Muscle layer of colon (tissue), 2 donors: ENCODE measurements at regions not wholly inside any gene's neighbourhood (a gene's known extent, or its start where the extent isn't known, plus 50 kb on each side); places are given as distances from the start of the nearest gene placed in this dataset.
"Not testable (repeated sequence)": the region's sequence is repeated elsewhere in the genome, so short reads cannot be mapped to it uniquely, and the experiment has no call there.

Experiments
- H3K27ac ChIP-seq: one replicate; pipeline ENCODE4 v1.7.0; 2013; ENCODE audit warnings: low read depth, mild to moderate bottlenecking, low read length, moderate library complexity
- H3K27me3 ChIP-seq, 2 donors: one replicate each; pipeline ENCODE4 v1.7.0; 2013; ENCODE audit warnings: low read length in 2 of 2, mild to moderate bottlenecking in 2 of 2; ENCODE audit not compliant: insufficient read depth in 2 of 2, control insufficient read depth in 1 of 2
- H3K36me3 ChIP-seq: one replicate; pipeline ENCODE4 v1.7.0; 2013; ENCODE audit warnings: mild to moderate bottlenecking, low read length; ENCODE audit not compliant: insufficient read depth
- H3K4me1 ChIP-seq: one replicate; pipeline ENCODE4 v1.7.0; 2013; ENCODE audit warnings: mild to moderate bottlenecking, low read length; ENCODE audit not compliant: insufficient read depth
- H3K4me3 ChIP-seq, 2 donors: one replicate each; pipeline ENCODE4 v1.7.0; 2013; ENCODE audit warnings: low read length in 2 of 2, low read depth in 1 of 2, mild to moderate bottlenecking in 1 of 2, moderate library complexity in 1 of 2
- H3K9ac ChIP-seq: one replicate; pipeline ENCODE4 v1.7.0; 2013; ENCODE audit warnings: low read length
- H3K9me3 ChIP-seq: one replicate; pipeline ENCODE4 v1.7.0; 2013; ENCODE audit warnings: mild to moderate bottlenecking, low read length
- donor health status: abdominal sarcoma.
- donor health status: Adenocarcinoma of cecum.

DNA sequence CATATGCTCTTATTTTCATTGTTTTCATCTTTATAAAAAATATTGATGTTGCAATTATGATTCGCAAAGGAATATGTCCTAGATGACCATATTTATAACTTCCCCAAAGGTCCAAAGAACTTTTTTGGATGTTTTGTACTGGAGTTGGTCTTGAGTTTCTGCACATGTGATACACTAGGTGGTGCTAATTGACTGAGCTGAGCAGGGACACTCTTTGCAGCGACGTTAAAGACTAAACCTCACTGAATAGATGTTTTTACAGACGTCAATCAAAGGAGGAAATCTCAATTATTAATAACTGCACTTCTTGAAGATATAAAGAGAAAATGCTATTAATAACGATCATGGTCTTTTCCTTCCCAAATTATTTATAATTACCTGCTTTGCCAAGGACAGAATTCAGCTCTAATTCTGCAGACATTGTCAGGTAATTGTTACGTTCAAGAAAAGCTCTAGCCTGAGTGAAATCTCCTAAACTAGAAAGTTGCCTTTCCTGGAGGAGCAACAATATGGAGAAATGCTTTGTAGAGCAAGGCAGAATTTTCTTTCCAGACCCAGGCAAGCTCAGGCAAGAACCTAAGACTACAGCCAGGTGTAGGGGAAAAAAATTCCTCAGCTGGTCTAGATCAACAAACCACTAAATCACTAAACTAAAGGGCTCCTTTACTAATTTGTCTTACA, 119.3 kb upstream of the RBBP8 start:
- H3K4me1 ChIP-seq: no peaks in the 10 kb centered on the region
- H3K9me3 ChIP-seq: no peaks in the 10 kb centered on the region
- H3K36me3 ChIP-seq: no peaks in the 10 kb centered on the region
- no peak overlapping the region for H3K9ac ChIP-seq
- H3K4me3 ChIP-seq: no peak overlapping the region
- H3K27me3 ChIP-seq: no peaks in the 10 kb centered on the region
- no peak overlapping the region for H3K27ac ChIP-seq

DNA sequence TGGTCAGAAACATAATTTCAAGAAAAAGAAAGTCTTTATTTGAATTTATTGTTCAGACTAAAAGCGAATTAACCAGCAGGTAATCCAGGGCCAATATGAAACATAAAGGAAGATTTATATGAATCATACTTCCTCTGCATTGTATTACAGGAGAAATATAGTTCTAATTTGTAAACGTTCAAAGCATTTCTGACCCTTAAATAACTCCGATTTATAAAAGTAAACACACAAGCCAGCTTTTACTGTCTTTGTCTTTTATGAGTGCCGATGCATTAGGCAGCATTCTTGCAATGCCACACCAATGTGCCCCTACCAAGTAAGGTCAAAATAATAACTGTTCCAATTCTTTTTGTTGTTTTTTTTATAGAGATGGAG, 118.8 kb upstream of the RBBP8 start:
- H3K27ac ChIP-seq: no peak overlapping the region

DNA sequence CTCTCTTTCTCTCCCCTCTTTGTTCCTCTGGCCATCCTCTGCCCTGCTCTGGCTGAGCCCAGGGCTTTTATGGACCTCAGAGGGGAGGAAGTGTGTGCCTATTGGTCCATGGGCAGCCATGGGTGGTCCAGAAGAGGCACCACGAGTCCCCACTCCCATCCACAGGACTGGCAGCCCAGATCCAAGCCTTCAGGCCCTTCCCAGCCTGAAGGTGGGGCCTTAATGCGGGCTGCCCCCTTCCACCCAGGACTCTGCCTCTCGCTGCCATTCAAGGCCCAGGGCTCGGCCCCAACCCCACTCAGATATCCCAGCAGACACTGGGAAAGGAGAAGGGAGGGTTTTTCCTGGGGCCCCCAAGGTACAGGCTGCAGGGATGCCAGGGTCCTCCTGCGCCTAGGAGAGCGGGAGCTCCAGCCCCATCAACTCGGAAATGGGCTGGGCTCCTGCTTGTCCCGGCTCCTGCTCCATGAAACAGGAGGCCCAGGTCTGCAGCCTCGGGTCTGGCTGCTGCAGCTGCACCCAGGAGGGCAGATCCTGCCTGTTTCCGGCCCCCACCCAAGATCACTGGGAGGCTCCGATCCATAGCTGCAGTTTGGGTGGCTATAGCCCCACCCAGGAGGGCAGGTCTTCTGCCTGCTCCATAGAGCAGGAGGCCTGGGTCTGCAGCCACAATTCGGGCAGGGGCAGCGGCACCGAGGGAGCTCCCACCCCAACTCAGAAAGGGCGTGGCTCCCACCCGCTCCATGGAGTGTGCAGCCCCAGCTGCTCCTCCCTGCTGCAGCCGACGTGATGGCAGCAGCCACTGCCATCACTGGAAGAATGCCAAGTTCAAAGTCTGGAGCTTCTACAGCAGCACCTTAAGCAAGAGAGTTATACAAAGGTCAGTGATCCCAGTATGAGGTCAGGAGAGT, 116.6 kb upstream of the RBBP8 start:
- Histone ChIP-seq H3K27me3 (no peaks in the 10 kb centered on the region), H3K36me3 (no peaks in the 10 kb centered on the region), H3K9me3 (no peaks in the 10 kb centered on the region), H3K4me1 (no peaks in the 10 kb centered on the region), H3K9ac (no peak overlapping the region), H3K4me3 (no peak overlapping the region), H3K27ac (no peak overlapping the region)

More for the DNA sequence above, 118.8 kb upstream of the RBBP8 start:
- no peaks in the 10 kb centered on the region for H3K36me3 ChIP-seq
- H3K9me3 ChIP-seq: no peaks in the 10 kb centered on the region
- no peak overlapping the region for H3K4me3 ChIP-seq
- H3K27me3 ChIP-seq: no peaks in the 10 kb centered on the region
- no peak overlapping the region for H3K9ac ChIP-seq
- H3K4me1 ChIP-seq: no peaks in the 10 kb centered on the region

DNA sequence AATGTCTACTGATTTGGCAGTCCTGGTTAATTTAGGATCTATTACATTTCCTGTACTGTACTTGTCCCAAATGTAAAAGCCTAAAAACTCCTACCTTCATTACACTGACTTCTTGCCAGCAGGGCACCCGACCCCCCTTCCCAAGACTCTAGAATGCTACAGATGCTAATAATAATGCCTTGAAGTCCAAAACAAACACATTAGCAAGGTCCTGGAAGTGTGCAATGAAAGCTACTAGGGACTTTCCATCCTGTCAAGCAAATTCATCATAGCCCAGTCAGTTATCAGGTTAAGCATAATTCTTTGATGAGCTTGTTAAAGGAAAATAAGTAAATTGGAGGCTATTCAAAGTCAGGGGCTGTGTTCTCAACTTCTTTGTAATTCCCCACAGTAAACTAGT, 115.3 kb upstream of the RBBP8 start:
- Histone ChIP-seq H3K4me1 (no peaks in the 10 kb centered on the region), H3K27ac (no peak overlapping the region), H3K27me3 (no peaks in the 10 kb centered on the region), H3K9me3 (no peaks in the 10 kb centered on the region), H3K4me3 (no peak overlapping the region), H3K36me3 (no peaks in the 10 kb centered on the region), H3K9ac (no peak overlapping the region)

DNA sequence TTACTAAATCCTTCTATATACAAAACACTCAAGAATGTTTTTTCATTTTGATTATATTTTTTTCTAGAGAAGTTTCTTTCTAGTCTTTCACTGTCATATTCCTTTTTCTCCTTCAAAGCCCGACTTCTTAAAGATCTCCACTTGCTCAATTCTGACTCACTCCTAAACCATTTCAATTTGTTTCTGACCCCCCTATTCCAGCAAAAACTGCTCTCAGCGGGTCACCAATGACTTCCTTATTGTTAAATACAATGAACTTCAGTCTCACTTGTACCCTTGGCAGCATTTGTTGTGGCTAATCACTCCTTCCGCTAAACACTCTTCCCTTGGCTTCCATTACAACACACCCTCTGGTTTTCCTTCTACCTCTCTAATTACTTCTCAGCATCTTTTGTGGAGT, 111.1 kb upstream of the RBBP8 start:
- no peak overlapping the region for H3K4me3 ChIP-seq
- no peak overlapping the region for H3K9ac ChIP-seq
- no peaks in the 10 kb centered on the region for H3K27me3 ChIP-seq
- no peaks in the 10 kb centered on the region for H3K9me3 ChIP-seq
- no peaks in the 10 kb centered on the region for H3K4me1 ChIP-seq
- no peak overlapping the region for H3K27ac ChIP-seq
- H3K36me3 ChIP-seq: no peaks in the 10 kb centered on the region

DNA sequence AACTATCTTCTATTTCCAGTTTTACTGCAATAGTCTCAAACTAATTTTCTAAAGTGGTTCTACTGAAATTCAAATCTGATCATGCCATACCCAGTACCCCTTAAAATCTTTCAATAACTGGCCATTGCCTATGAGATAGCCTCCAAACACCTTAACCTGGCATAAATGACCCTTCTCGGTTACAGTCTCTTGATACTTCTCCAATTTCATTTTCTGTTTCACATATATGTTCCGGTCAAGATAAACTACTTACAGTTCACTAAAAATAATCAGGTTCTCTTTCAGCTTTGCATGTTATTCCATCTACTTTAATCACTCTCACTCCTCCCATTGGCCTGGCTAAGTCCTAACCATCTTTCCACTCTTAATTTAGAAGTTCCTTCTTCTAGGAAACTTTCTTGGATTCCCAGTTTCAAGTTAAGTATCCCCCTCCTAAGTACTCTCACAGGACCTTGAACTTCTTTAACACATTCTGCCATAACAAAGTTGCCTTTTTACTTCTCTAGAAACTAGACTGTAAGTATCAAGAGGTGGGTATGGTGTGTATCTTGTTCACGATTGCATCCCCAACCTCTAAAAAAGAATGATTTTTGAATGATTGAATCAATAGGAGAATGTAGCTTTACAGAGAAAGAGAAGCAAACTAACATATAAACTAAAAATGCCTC, 110.2 kb upstream of the RBBP8 start:
- no peaks in the 10 kb centered on the region for H3K27me3 ChIP-seq
- H3K9ac ChIP-seq: no peak overlapping the region
- no peak overlapping the region for H3K27ac ChIP-seq
- no peaks in the 10 kb centered on the region for H3K4me1 ChIP-seq
- no peaks in the 10 kb centered on the region for H3K9me3 ChIP-seq
- H3K36me3 ChIP-seq: no peaks in the 10 kb centered on the region
- H3K4me3 ChIP-seq: no peak overlapping the region

DNA sequence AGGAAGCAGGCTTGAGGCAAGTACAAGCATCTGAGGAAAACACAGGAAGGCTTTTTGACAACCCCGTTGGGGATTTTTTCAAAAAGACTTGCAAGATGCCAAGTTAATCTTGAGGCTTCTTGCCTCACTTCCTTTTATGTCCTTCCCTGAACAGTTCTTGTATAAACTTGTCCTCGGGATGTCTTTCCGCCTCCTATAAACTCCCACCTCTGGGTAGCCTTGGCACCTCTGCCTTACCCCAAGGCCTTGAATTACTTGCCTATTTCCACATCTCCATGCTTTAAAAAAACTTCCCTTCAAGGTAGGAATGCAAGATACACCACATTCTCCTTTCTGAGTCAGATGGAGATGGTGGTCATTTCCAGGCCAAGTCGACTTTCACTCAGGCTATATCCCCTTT, 106.4 kb upstream of the RBBP8 start:
- H3K27ac ChIP-seq: no peak overlapping the region

DNA sequence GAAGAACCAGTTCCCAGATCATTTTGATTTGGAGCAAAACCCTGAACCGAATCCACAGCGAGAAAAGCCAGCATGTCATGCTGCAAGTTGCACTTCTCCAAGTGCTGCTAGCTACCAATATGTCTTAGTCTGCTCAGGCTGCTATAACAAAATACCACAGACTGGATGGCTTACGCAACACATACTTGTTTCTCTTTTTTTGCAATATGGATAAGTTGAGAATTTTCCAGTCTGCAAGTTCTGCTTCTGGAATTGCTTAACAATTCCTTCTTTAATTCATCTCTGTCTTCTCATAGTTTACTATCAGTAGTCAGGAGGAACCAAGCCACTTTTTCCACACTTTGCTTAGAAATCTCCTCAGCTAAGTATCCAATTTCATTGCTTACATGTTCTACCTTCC, 105.9 kb upstream of the RBBP8 start:
- no peaks in the 10 kb centered on the region for H3K27me3 ChIP-seq
- H3K4me3 ChIP-seq: no peak overlapping the region
- no peaks in the 10 kb centered on the region for H3K36me3 ChIP-seq
- H3K9ac ChIP-seq: no peak overlapping the region
- H3K4me1 ChIP-seq: no peaks in the 10 kb centered on the region
- no peak overlapping the region for H3K27ac ChIP-seq
- H3K9me3 ChIP-seq: no peaks in the 10 kb centered on the region

More for the DNA sequence above, 106.4 kb upstream of the RBBP8 start:
- no peaks in the 10 kb centered on the region for H3K9me3 ChIP-seq
- no peaks in the 10 kb centered on the region for H3K36me3 ChIP-seq
- no peak overlapping the region for H3K9ac ChIP-seq
- H3K4me3 ChIP-seq: no peak overlapping the region
- H3K27me3 ChIP-seq: no peaks in the 10 kb centered on the region
- no peaks in the 10 kb centered on the region for H3K4me1 ChIP-seq

DNA sequence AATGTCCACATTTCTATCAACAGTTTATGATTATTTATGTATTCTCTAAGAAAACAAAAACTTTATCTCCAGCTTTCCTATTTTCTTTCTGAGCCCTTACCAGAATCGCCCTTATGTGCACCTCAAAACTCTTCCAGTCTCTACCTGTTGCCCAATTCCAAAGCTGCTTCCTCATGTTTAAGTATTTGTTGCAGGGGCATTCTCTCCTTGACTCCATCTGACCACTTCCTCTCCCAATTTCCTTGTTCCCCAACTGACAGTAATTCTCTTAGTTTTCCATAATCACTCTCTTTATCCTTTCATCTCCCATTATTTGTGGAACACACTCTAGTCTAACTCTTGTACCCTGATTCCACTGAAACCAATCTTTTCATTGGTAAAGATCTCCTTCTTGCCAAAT, 105.4 kb upstream of the RBBP8 start:
- no peaks in the 10 kb centered on the region for H3K9me3 ChIP-seq
- no peaks in the 10 kb centered on the region for H3K4me1 ChIP-seq
- H3K36me3 ChIP-seq: no peaks in the 10 kb centered on the region
- no peaks in the 10 kb centered on the region for H3K27me3 ChIP-seq
- H3K27ac ChIP-seq: no peak overlapping the region
- H3K9ac ChIP-seq: no peak overlapping the region
- no peak overlapping the region for H3K4me3 ChIP-seq

DNA sequence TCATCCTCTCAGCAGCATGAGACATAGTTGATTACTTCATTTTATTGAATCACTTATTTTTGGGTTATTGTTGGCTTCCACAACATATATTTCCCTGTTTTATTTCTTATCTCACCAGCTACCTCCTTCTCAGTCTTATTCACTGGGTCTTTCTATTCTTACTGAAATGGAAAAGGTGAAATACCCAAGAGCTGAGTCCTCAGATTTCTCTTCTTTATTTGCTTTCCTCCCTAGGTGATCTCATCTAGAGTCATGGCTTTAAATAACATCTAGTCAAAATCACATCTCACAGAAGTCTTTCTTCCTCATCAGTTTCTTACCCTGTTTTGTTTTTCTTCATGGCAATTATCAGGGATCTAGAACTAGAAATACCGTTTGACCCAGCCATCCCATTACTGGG, 105.0 kb upstream of the RBBP8 start:
- Histone ChIP-seq H3K36me3 (no peaks in the 10 kb centered on the region), H3K9me3 (no peaks in the 10 kb centered on the region), H3K4me3 (no peak overlapping the region), H3K27ac (no peak overlapping the region), H3K9ac (no peak overlapping the region), H3K27me3 (no peaks in the 10 kb centered on the region), H3K4me1 (no peaks in the 10 kb centered on the region)

DNA sequence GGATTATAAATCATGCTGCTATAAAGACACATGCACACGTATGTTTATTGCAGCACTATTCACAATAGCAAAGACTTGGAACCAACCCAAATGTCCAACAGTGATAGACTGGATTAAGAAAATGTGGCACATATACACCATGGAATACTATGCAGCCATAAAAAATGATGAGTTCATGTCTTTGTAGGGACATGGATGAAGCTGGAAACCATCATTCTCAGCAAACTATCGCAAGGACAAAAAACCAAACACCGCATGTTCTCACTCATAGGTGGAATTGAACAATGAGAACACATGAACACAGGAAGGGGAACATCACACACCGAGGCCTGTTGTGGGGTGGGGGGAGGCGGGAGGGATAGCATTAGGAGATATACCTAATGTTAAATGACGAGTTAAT, 104.5 kb upstream of the RBBP8 start:
- not testable (repeated sequence) for H3K4me1 ChIP-seq, H3K27me3 ChIP-seq, H3K36me3 ChIP-seq, H3K27ac ChIP-seq, H3K4me3 ChIP-seq, H3K9me3 ChIP-seq, H3K9ac ChIP-seq
